DOHH2 (cell line): ENCODE measurements at regions not wholly inside any gene's neighbourhood (a gene's known extent, or its start where the extent isn't known, plus 50 kb on each side); places are given as distances from the start of the nearest gene placed in this dataset.

Source experiments
- CTCF ChIP-seq: fragments of 200-600 bp; sonication (generic); IDR thresholded peaks from one replicate; pipeline ENCODE4 v1.5.1; 2014; ENCODE audit warnings: antibody characterized with exemption, mild to moderate bottlenecking, low read depth, low read length; ENCODE audit not compliant: poor library complexity, severe bottlenecking
- EZH2phosphoT487 ChIP-seq: fragments of 200-600 bp; sonication (generic); IDR thresholded peaks from 2 replicates; pipeline ENCODE4 v1.6.1; 2017; ENCODE audit warnings: borderline replicate concordance, mild to moderate bottlenecking, antibody characterized with exemption, low read length, moderate library complexity, mixed read lengths

DNA sequence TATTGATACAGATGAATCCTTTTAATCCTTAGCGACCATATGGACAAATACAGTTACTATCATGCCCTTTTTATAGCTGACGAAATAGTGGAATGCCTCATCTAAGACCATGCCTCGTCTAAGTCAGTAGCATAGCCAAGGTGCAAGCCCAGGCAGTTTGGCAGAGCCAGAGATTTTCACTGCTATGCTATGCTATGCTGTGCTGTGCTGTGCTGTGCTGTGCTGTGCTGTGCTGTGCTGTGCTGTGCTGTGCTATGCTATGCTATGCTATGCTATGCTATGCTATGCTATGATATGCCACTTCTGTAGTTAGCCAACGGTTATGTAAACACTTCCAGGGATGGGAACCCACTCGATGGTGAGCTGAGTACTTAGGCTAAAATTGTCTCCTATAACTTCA lies 91.6 kb upstream of the MAP4K3 start:
- TF ChIP-seq CTCF = no peak
- no peak for TF ChIP-seq EZH2phosphoT487
